MCF 10A (cell line): ENCODE measurements at regions not wholly inside any gene's neighbourhood (a gene's known extent, or its start where the extent isn't known, plus 50 kb on each side); places are given as distances from the start of the nearest gene placed in this dataset.

ENCODE experiments used
- BruUV-seq: library from RNA; stranded (reverse); fragments of 400-500 nt; replicated peaks from 2 replicates; lab custom pipeline; 2021; lab: Mats Ljungman, UMichigan
- CTCF ChIA-PET: fragments of 300-600 bp; sonication (Branson Sonifier 250); formaldehyde crosslinking; extraction: SDS; loops from one replicate; lab custom pipeline; 2021; ENCODE audit warnings: antibody characterized with exemption, inconsistent platforms; lab: Yijun Ruan, JAX
- POLR2A ChIA-PET: fragments of 300-600, 350-650 bp; sonication (Branson Sonifier 250); formaldehyde crosslinking; extraction: SDS; loops from one replicate; lab custom pipeline; 2020; ENCODE audit warnings: antibody characterized with exemption, inconsistent platforms; lab: Yijun Ruan, JAX
- DNase-seq: peaks from one replicate; pipeline ENCODE4 v3.0.0-alpha.2; 2018; ENCODE audit not compliant: unreplicated experiment
- H3K27ac Mint-ChIP-seq: one replicate; pipeline ENCODE4 v1.8.0; 2022; ENCODE audit warnings: mild to moderate bottlenecking, low read depth, mixed read lengths; ENCODE audit not compliant: unreplicated experiment
- H3K27me3 Mint-ChIP-seq: one replicate; pipeline ENCODE4 v1.8.0; 2022; ENCODE audit warnings: mixed read lengths; ENCODE audit not compliant: insufficient read depth, unreplicated experiment
- H3K36me3 Mint-ChIP-seq: one replicate; pipeline ENCODE4 v1.8.0; 2022; ENCODE audit warnings: mild to moderate bottlenecking, moderate library complexity, mixed read lengths; ENCODE audit not compliant: insufficient read depth, unreplicated experiment
- H3K4me1 Mint-ChIP-seq: one replicate; pipeline ENCODE4 v1.8.0; 2022; ENCODE audit warnings: mixed read lengths; ENCODE audit not compliant: insufficient read depth, unreplicated experiment
- H3K4me3 Mint-ChIP-seq: one replicate; pipeline ENCODE4 v1.8.0; 2022; ENCODE audit warnings: mild to moderate bottlenecking, moderate library complexity, mixed read lengths; ENCODE audit not compliant: unreplicated experiment
- H3K9me3 Mint-ChIP-seq: one replicate; pipeline ENCODE4 v1.8.0; 2022; ENCODE audit warnings: mixed read lengths; ENCODE audit not compliant: unreplicated experiment
- CTCF ChIP-seq: fragments of 200-600 bp; IDR thresholded peaks from one replicate; pipeline ENCODE4 v1.8.0; 2022; ENCODE audit warnings: antibody characterized with exemption, mild to moderate bottlenecking; ENCODE audit not compliant: unreplicated experiment
- intact Hi-C: fragments of 100-400 bp; cut with micrococcal nuclease; formaldehyde crosslinking; loops from 2 replicates; pipeline ENCODE4 v1.14.1; 2022

GRCh38 chr7:22671177-22671879, 55.7 kb upstream of the IL6 start:
- Mint-ChIP-seq H3K36me3 (no peaks in the 10 kb centered on the region), H3K27ac (no peak overlapping the region), H3K4me1 (peaks cover 32% of the 10 kb centered on the region), H3K9me3 (peaks cover 8% of the 10 kb centered on the region), H3K4me3 (no peak overlapping the region), H3K27me3 (no peaks in the 10 kb centered on the region)
- intact Hi-C loops: no loop called here
- BruUV-seq: no TSS peak
- no peak for DNase-seq
- no peak for TF ChIP-seq CTCF
- ChIA-PET POLR2A (interaction anchor here (0.6 to 1.1 kb wide), 2 partner anchors 9 to 945 kb away, joined by 3 to 4 read pairs; no protein-coding TSS in a partner anchor), CTCF (interaction anchor here (0.7 kb wide), 1 partner anchor 88 kb away, joined by 3 read pairs; no protein-coding TSS in a partner anchor)

- H3K9me3 Mint-ChIP-seq: peaks cover 8% of the 10 kb centered on the region
- H3K27ac Mint-ChIP-seq: peak overlapping the region; percentile 46
- no peaks in the 10 kb centered on the region for H3K27me3 Mint-ChIP-seq
- TF ChIP-seq CTCF: no peak
- BruUV-seq: no TSS peak
- no peak overlapping the region for H3K4me3 Mint-ChIP-seq
- CTCF ChIA-PET: interaction anchor here (0.6 kb wide), 2 partner anchors 55 to 122 kb away, joined by 3 to 6 read pairs; no protein-coding TSS in a partner anchor
- POLR2A ChIA-PET: interaction anchor here (0.6 kb wide), 1 partner anchor 408 kb away, joined by 3 read pairs; no protein-coding TSS in a partner anchor
- intact Hi-C loops: no loop called here
- no peaks in the 10 kb centered on the region for H3K36me3 Mint-ChIP-seq
- DNase-seq: no peak
- H3K4me1 Mint-ChIP-seq: peaks cover 39% of the 10 kb centered on the region
Measured at GRCh38 chr7:22670422-22670815, 56.6 kb upstream of the IL6 start.

GRCh38 chr7:22669692-22670421, 57.1 kb upstream of the IL6 start:
- H3K36me3 Mint-ChIP-seq: no peaks in the 10 kb centered on the region
- ChIA-PET CTCF (interaction anchor here (0.6 to 1.0 kb wide), 3 partner anchors 55 to 122 kb away, joined by 3 to 6 read pairs (median 4); no protein-coding TSS in a partner anchor), POLR2A (interaction anchor here (0.6 to 0.8 kb wide), 2 partner anchors 92 to 409 kb away, joined by 3 to 4 read pairs; no protein-coding TSS in a partner anchor)
- H3K27ac Mint-ChIP-seq: no peak overlapping the region
- H3K4me3 Mint-ChIP-seq: no peak overlapping the region
- no peak for TF ChIP-seq CTCF
- no peaks in the 10 kb centered on the region for H3K27me3 Mint-ChIP-seq
- BruUV-seq: no TSS peak
- no peak for DNase-seq
- intact Hi-C loops: no loop called here
- peaks cover 39% of the 10 kb centered on the region for H3K4me1 Mint-ChIP-seq
- H3K9me3 Mint-ChIP-seq: peaks cover 8% of the 10 kb centered on the region

GRCh38 chr7:22668971-22669401, 58.0 kb upstream of the IL6 start:
- Mint-ChIP-seq H3K36me3 (no peaks in the 10 kb centered on the region), H3K4me1 (peaks cover 39% of the 10 kb centered on the region), H3K9me3 (peaks cover 8% of the 10 kb centered on the region), H3K4me3 (no peak overlapping the region), H3K27me3 (no peaks in the 10 kb centered on the region), H3K27ac (no peak overlapping the region)
- TF ChIP-seq CTCF: no peak
- intact Hi-C loops: no loop called here
- no peak for DNase-seq
- POLR2A ChIA-PET: interaction anchor here (0.8 kb wide), 1 partner anchor 91 kb away, joined by 4 read pairs; no protein-coding TSS in a partner anchor
- BruUV-seq: no TSS peak
- CTCF ChIA-PET: interaction anchor here (1.0 kb wide), 2 partner anchors 55 to 57 kb away, joined by 3 to 4 read pairs; no protein-coding TSS in a partner anchor
